ENCODE measurements at regions not wholly inside any gene's neighbourhood (a gene's known extent, or its start where the extent isn't known, plus 50 kb on each side); places are given as distances from the start of the nearest gene placed in this dataset.

GRCh38 chr19:13622766-13623715, 116.8 kb upstream of the CACNA1A start:
- WGBS (ENCODE audit: insufficient coverage), result 53% methylated on average over 13 of the region's 18 CpGs
- Mint-ChIP-seq H3K4me1 (no peaks in the 10 kb centered on the region), H3K27me3 (ENCODE audit: low read depth in 2 of 2) (peaks cover 35 to 36% of the 10 kb centered on the region in 2 donors), H3K9me3 (no peaks in the 10 kb centered on the region), H3K4me3 (no peak overlapping the region), H3K36me3 (no peaks in the 10 kb centered on the region), H3K27ac (no peak overlapping the region)
- DNase-seq, result no peak
- intact Hi-C loops (cut with micrococcal nuclease), result no loop called here
- no peak overlapping the region for H3K4me3 ChIP-seq (ENCODE audit: low read length)
- H3K9me3 ChIP-seq (ENCODE audit: control insufficient read depth, insufficient read depth, low read length), result no peaks in the 10 kb centered on the region
- no peak for ATAC-seq
- H3K27ac ChIP-seq (ENCODE audit: low read length), result no peak overlapping the region
- no peak for TF ChIP-seq CTCF (IDR thresholded peaks at IDR 0.05)
- peaks cover 4% of the 10 kb centered on the region for H3K27me3 ChIP-seq (ENCODE audit: control insufficient read depth, insufficient read depth, low read length)
- H3K4me1 ChIP-seq (ENCODE audit: control insufficient read depth, insufficient read depth, low read length), result no peaks in the 10 kb centered on the region
- no peaks in the 10 kb centered on the region for H3K36me3 ChIP-seq (ENCODE audit: control insufficient read depth, insufficient read depth, low read length)

DNA sequence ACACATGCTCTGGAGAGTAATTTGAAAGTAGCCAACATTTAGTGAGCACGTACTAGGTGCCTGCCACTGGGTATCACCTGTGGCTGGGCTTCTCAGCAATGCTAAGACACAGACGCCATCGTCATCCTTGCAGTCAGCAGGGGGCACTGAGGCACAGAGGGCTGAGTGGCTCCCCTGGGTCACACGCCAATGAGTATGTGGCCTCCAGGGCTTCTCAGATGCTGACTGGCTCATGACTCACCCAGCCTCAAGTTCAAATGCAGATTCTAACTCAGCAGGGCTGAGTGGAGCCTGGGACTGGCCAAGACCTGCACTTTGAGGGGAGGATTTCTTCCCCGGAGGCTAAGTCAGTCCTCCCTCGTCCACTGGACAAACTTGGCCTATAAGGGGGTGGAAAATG, 115.1 kb upstream of the CACNA1A start:
- Histone ChIP-seq H3K4me1 (ENCODE audit: control insufficient read depth, insufficient read depth, low read length) (no peaks in the 10 kb centered on the region), H3K36me3 (ENCODE audit: control insufficient read depth, insufficient read depth, low read length) (no peaks in the 10 kb centered on the region), H3K27me3 (ENCODE audit: control insufficient read depth, insufficient read depth, low read length) (peaks cover 4% of the 10 kb centered on the region), H3K27ac (ENCODE audit: low read length) (no peak overlapping the region), H3K9me3 (ENCODE audit: control insufficient read depth, insufficient read depth, low read length) (no peaks in the 10 kb centered on the region), H3K4me3 (ENCODE audit: low read length) (no peak overlapping the region)
- intact Hi-C loops (cut with micrococcal nuclease), result no loop called here
- H3K27me3 Mint-ChIP-seq (ENCODE audit: low read depth in 2 of 2), result peaks cover 36 to 42% of the 10 kb centered on the region in 2 donors
- H3K4me3 Mint-ChIP-seq, result no peak overlapping the region
- no peak for ATAC-seq
- WGBS (ENCODE audit: insufficient coverage), result 83% methylated on average over 6 of the region's 6 CpGs
- H3K27ac Mint-ChIP-seq, result no peak overlapping the region
- no peak for TF ChIP-seq CTCF (IDR thresholded peaks at IDR 0.05)
- H3K9me3 Mint-ChIP-seq, result no peaks in the 10 kb centered on the region
- no peak for DNase-seq
- H3K4me1 Mint-ChIP-seq, result no peaks in the 10 kb centered on the region
- no peaks in the 10 kb centered on the region for H3K36me3 Mint-ChIP-seq

DNA sequence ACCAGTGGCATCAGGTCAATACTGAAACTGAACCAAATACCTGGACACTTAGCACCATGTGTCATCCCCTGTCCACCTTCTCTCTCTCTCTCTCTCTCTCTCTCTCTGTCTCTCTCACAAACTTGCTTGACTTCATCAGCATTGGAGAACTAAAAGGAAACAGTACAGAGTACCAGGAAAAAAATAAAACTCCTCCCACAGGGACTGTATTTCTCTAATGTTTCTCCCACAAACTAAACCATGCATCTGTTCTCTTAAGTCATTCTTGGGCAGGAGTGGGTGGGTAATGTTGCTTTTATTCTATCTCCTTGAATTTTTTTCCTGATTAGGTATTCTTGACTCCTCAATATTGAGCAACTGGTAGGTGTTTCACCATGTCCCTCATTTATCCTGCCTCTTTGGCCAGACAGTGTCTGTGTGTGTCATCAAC, 112.9 kb upstream of the CACNA1A start:
- H3K4me3 Mint-ChIP-seq, result no peak overlapping the region
- H3K36me3 Mint-ChIP-seq, result no peaks in the 10 kb centered on the region
- H3K27me3 ChIP-seq (ENCODE audit: control insufficient read depth, insufficient read depth, low read length), result peaks cover 4% of the 10 kb centered on the region
- intact Hi-C loops (cut with micrococcal nuclease), result no loop called here
- no peaks in the 10 kb centered on the region for H3K9me3 ChIP-seq (ENCODE audit: control insufficient read depth, insufficient read depth, low read length)
- H3K36me3 ChIP-seq (ENCODE audit: control insufficient read depth, insufficient read depth, low read length), result no peaks in the 10 kb centered on the region
- ATAC-seq (no peak), DNase-seq (no peak)
- H3K27ac ChIP-seq (ENCODE audit: low read length), result no peak overlapping the region
- no peak for TF ChIP-seq CTCF (IDR thresholded peaks at IDR 0.05)
- H3K4me1 Mint-ChIP-seq, result no peaks in the 10 kb centered on the region
- H3K4me3 ChIP-seq (ENCODE audit: low read length), result no peak overlapping the region
- no peaks in the 10 kb centered on the region for H3K9me3 Mint-ChIP-seq
- H3K4me1 ChIP-seq (ENCODE audit: control insufficient read depth, insufficient read depth, low read length), result no peaks in the 10 kb centered on the region
- peaks cover 22 to 34% of the 10 kb centered on the region in 2 donors for H3K27me3 Mint-ChIP-seq (ENCODE audit: low read depth in 2 of 2)
- no peak overlapping the region for H3K27ac Mint-ChIP-seq

- no peak for DNase-seq
- Histone ChIP-seq H3K36me3 (ENCODE audit: control insufficient read depth, insufficient read depth, low read length) (no peaks in the 10 kb centered on the region), H3K9me3 (ENCODE audit: control insufficient read depth, insufficient read depth, low read length) (no peaks in the 10 kb centered on the region), H3K27ac (ENCODE audit: low read length) (no peak overlapping the region), H3K27me3 (ENCODE audit: control insufficient read depth, insufficient read depth, low read length) (no peaks in the 10 kb centered on the region), H3K4me1 (ENCODE audit: control insufficient read depth, insufficient read depth, low read length) (no peaks in the 10 kb centered on the region), H3K4me3 (ENCODE audit: low read length) (no peak overlapping the region)
- no peaks in the 10 kb centered on the region for H3K4me1 Mint-ChIP-seq
- H3K9me3 Mint-ChIP-seq, result no peaks in the 10 kb centered on the region
- no peaks in the 10 kb centered on the region for H3K36me3 Mint-ChIP-seq
- no peak for ATAC-seq
- no peak for TF ChIP-seq CTCF (IDR thresholded peaks at IDR 0.05)
- intact Hi-C loops (cut with micrococcal nuclease), result no loop called here
- H3K27ac Mint-ChIP-seq, result no peak overlapping the region
- no peak overlapping the region for H3K4me3 Mint-ChIP-seq
- H3K27me3 Mint-ChIP-seq (ENCODE audit: low read depth in 2 of 2), result peaks cover 0 to 20% of the 10 kb centered on the region in 2 donors
- 73% methylated on average over 9 of the region's 9 CpGs for WGBS (ENCODE audit: insufficient coverage)
These were observed 109.6 kb upstream of the CACNA1A start for GRCh38 chr19:13615890-13616289.

Data from natural killer cell (primary cell).